Panc1 (cell line): ENCODE measurements at regions not wholly inside any gene's neighbourhood (a gene's known extent, or its start where the extent isn't known, plus 50 kb on each side); places are given as distances from the start of the nearest gene placed in this dataset.

Source experiments
- POLR2AphosphoS5 ChIP-seq: IDR thresholded peaks from 2 replicates; pipeline ENCODE4 v1.6.1; 2012; ENCODE audit warnings: mild to moderate bottlenecking, low read depth, low read length, moderate library complexity
- SIN3A ChIP-seq: IDR thresholded peaks from 2 replicates; pipeline ENCODE4 v1.6.1; 2012; ENCODE audit warnings: low read depth, mild to moderate bottlenecking, low read length, moderate library complexity, borderline replicate concordance; ENCODE audit not compliant: insufficient read depth
- TF ChIP-seq, protein P1 (sequence below): fragments of 450-650 bp; IDR thresholded peaks from 2 replicates; pipeline ENCODE4 v1.5.1; 2017; ENCODE audit warnings: mild to moderate bottlenecking

- TF ChIP-seq POLR2AphosphoS5 (no peak), SIN3A (no peak)
- TF ChIP-seq, protein P1, sequence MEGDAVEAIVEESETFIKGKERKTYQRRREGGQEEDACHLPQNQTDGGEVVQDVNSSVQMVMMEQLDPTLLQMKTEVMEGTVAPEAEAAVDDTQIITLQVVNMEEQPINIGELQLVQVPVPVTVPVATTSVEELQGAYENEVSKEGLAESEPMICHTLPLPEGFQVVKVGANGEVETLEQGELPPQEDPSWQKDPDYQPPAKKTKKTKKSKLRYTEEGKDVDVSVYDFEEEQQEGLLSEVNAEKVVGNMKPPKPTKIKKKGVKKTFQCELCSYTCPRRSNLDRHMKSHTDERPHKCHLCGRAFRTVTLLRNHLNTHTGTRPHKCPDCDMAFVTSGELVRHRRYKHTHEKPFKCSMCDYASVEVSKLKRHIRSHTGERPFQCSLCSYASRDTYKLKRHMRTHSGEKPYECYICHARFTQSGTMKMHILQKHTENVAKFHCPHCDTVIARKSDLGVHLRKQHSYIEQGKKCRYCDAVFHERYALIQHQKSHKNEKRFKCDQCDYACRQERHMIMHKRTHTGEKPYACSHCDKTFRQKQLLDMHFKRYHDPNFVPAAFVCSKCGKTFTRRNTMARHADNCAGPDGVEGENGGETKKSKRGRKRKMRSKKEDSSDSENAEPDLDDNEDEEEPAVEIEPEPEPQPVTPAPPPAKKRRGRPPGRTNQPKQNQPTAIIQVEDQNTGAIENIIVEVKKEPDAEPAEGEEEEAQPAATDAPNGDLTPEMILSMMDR, result no peak
These were observed 244.1 kb downstream of the ELAVL2 start for GRCh38 chr9:23581931-23582330.
